Liver (tissue), 7 donors: ENCODE measurements at regions not wholly inside any gene's neighbourhood (a gene's known extent, or its start where the extent isn't known, plus 50 kb on each side); places are given as distances from the start of the nearest gene placed in this dataset.

Source experiments
- DNase-seq: peaks from one replicate; pipeline ENCODE4 v3.0.0-alpha.2; 2017; ENCODE audit warnings: low spot score
- H3K27ac ChIP-seq, 2 donors: one replicate each; pipeline ENCODE4 v1.7.0; 2013; ENCODE audit warnings: inconsistent platforms in 2 of 2, low read length in 2 of 2, control low read depth in 1 of 2, low read depth in 1 of 2, mild to moderate bottlenecking in 1 of 2
- H3K27me3 ChIP-seq, 4 donors: one replicate each; pipeline versions ENCODE4 v1.6.1 to v1.7.0; 2013; ENCODE audit warnings: low read length in 3 of 4, inconsistent platforms in 1 of 4, mild to moderate bottlenecking in 1 of 4, moderate library complexity in 1 of 4; ENCODE audit not compliant: control insufficient read depth in 4 of 4, insufficient read depth in 4 of 4
- H3K36me3 ChIP-seq, 4 donors: one replicate each; pipeline versions ENCODE4 v1.6.1 to v1.7.0; 2013; ENCODE audit warnings: low read length in 3 of 4, mild to moderate bottlenecking in 3 of 4, low read depth in 1 of 4, moderate library complexity in 1 of 4; ENCODE audit not compliant: control insufficient read depth in 4 of 4, insufficient read depth in 3 of 4
- H3K4me1 ChIP-seq, 4 donors: one replicate each; pipeline versions ENCODE4 v1.6.1 to v1.7.0; 2013; ENCODE audit warnings: low read length in 3 of 4, mild to moderate bottlenecking in 3 of 4, moderate library complexity in 1 of 4; ENCODE audit not compliant: control insufficient read depth in 4 of 4, insufficient read depth in 4 of 4
- H3K4me3 ChIP-seq, 3 donors: one replicate each; pipeline versions ENCODE4 v1.6.1 to v1.7.0; 2013; ENCODE audit warnings: low read length in 3 of 3, control low read depth in 1 of 3, low read depth in 1 of 3, mild to moderate bottlenecking in 1 of 3
- H3K9ac ChIP-seq, 2 donors: one replicate each; pipeline ENCODE4 v1.7.0; 2013; ENCODE audit warnings: low read length in 2 of 2, mild to moderate bottlenecking in 2 of 2, moderate library complexity in 2 of 2, control low read depth in 1 of 2, low read depth in 1 of 2
- H3K9me3 ChIP-seq, 4 donors: one replicate each; pipeline versions ENCODE4 v1.6.1 to v1.7.0; 2013; ENCODE audit warnings: low read length in 3 of 4; ENCODE audit not compliant: control insufficient read depth in 4 of 4
- FOXA1 ChIP-seq: IDR thresholded peaks from 2 replicates; pipeline ENCODE4 v1.6.1; 2016; ENCODE audit warnings: antibody characterized with exemption
- FOXA2 ChIP-seq: IDR thresholded peaks from 2 replicates; pipeline ENCODE4 v1.6.1; 2016; ENCODE audit warnings: antibody characterized with exemption
- HNF4A ChIP-seq, 2 donors: conservative IDR thresholded peaks; 2 replicates each; pipeline ENCODE4 v1.6.1; 2016; ENCODE audit warnings: antibody characterized with exemption in 2 of 2, mild to moderate bottlenecking in 2 of 2
- HNF4G ChIP-seq: IDR thresholded peaks from 2 replicates; pipeline ENCODE4 v1.6.1; 2016; ENCODE audit warnings: antibody characterized with exemption
- JUND ChIP-seq, 2 donors: IDR thresholded peaks; 2 replicates each; pipeline ENCODE4 v1.6.1; 2016; ENCODE audit warnings: antibody characterized with exemption in 2 of 2
- NR2F2 ChIP-seq: IDR thresholded peaks from 2 replicates; pipeline ENCODE4 v1.6.1; 2016; ENCODE audit warnings: antibody characterized with exemption
- RAD21 ChIP-seq, 2 donors: IDR thresholded peaks; 2 replicates each; pipeline ENCODE4 v1.6.1; 2016; ENCODE audit warnings: antibody characterized with exemption in 2 of 2, mild to moderate bottlenecking in 2 of 2
- REST ChIP-seq: IDR thresholded peaks from 2 replicates; pipeline ENCODE4 v1.6.1; 2016; ENCODE audit warnings: antibody characterized with exemption, mild to moderate bottlenecking
- RXRA ChIP-seq, 2 donors: IDR thresholded peaks; 2 replicates each; pipeline ENCODE4 v1.6.1; 2017 to 2018; ENCODE audit warnings: antibody characterized with exemption in 2 of 2, mild to moderate bottlenecking in 1 of 2
- SP1 ChIP-seq: IDR thresholded peaks from 2 replicates; pipeline ENCODE4 v1.6.1; 2018; ENCODE audit warnings: antibody characterized with exemption, mild to moderate bottlenecking
- TAF1 ChIP-seq: conservative IDR thresholded peaks from 2 replicates; pipeline ENCODE4 v1.6.1; 2016; ENCODE audit warnings: antibody characterized with exemption, mild to moderate bottlenecking
- YY1 ChIP-seq: IDR thresholded peaks from 2 replicates; pipeline ENCODE4 v1.6.1; 2016; ENCODE audit warnings: antibody characterized with exemption, mild to moderate bottlenecking
- WGBS: extraction: QIAGEN DNeasy Blood & Tissue Kit; methylation state at CpG from one replicate; pipeline ENCODE4 v1.1.7; 2013; 5-methylcytosine and 5-hydroxymethylcytosine counted together
- TF ChIP-seq, protein P1 (sequence below): IDR thresholded peaks from 2 replicates; pipeline ENCODE4 v1.6.1; 2016; ENCODE audit warnings: antibody characterized with exemption
- donor health status: healthy.
- donor health status: healthy.
- donor health status: healthy.
- donor health status: healthy.

- no peak for DNase-seq
- H3K27me3 ChIP-seq = no peaks in the 10 kb centered on the region
- H3K4me3 ChIP-seq = no peak overlapping the region
- no peaks in the 10 kb centered on the region for H3K36me3 ChIP-seq
- no peak overlapping the region for H3K27ac ChIP-seq
- TF ChIP-seq FOXA1 (no peak), HNF4A (conservative IDR thresholded peaks at IDR 0.05) (no peak), SP1 (no peak), YY1 (no peak), RAD21 (IDR thresholded peaks at IDR 0.05) (no peak), FOXA2 (no peak), NR2F2 (no peak)
- TF ChIP-seq, protein P1, sequence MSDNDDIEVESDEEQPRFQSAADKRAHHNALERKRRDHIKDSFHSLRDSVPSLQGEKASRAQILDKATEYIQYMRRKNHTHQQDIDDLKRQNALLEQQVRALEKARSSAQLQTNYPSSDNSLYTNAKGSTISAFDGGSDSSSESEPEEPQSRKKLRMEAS = no peak
- no peak overlapping the region for H3K9ac ChIP-seq
- 63% methylated on average over 4 of the region's 4 CpGs for WGBS
- no peaks in the 10 kb centered on the region for H3K9me3 ChIP-seq
- H3K4me1 ChIP-seq = no peaks in the 10 kb centered on the region
Observed at GRCh38 chr2:21655136-21655535, 531.4 kb downstream of the TDRD15 start.

DNA sequence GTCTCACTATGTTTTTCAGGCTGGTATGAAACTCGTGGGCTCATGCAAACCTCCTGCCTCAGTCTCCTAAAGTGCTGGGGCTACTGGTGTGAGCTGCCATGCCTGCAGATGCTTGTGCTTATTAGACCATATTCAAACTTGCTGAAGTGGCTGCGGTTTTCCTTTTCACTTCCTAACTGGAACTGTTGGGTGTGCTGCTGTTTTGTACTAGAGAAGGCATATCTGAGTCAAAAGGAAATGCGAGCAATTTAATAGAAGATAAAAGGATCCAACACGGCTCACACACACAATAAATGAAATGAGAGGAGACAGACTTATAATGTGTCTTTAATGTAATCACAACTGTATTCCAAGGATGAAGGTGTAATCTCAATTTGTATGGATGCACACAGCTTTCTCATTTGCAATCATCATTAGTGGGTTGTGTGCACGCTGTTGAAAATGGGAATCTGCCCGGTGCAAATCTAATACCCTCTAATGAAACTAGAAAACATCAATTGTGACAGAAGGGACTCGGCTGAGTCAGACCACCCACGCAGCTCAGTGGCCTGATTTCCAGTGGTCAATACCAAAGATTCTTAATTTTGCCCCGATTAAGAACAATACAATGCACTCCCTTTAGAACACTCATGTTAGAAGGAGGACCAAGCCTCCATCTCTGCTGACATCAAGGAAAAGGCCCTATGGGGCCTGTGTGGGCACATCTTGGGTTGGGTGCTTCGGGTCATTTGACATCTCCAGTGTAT is 532.7 kb downstream of the TDRD15 start:
- TF ChIP-seq RAD21 (IDR thresholded peaks at IDR 0.05) (peak in 1 of 2 donors; percentile 15), RXRA (IDR thresholded peaks at IDR 0.05) (no peak)
- no peak overlapping the region for H3K9ac ChIP-seq
- no peaks in the 10 kb centered on the region for H3K36me3 ChIP-seq
- no peaks in the 10 kb centered on the region for H3K9me3 ChIP-seq
- no peak overlapping the region for H3K27ac ChIP-seq
- no peak for DNase-seq
- H3K4me1 ChIP-seq = no peaks in the 10 kb centered on the region
- WGBS = 83% methylated on average over 10 of the region's 10 CpGs
- H3K4me3 ChIP-seq = no peak overlapping the region
- no peaks in the 10 kb centered on the region for H3K27me3 ChIP-seq

- Histone ChIP-seq H3K27ac (no peak overlapping the region), H3K9me3 (no peaks in the 10 kb centered on the region), H3K4me1 (no peaks in the 10 kb centered on the region), H3K4me3 (no peak overlapping the region), H3K36me3 (no peaks in the 10 kb centered on the region), H3K9ac (no peak overlapping the region), H3K27me3 (no peaks in the 10 kb centered on the region)
- no peak for DNase-seq
- TF ChIP-seq RAD21 (IDR thresholded peaks at IDR 0.05) (no peak), SP1 (no peak), RXRA (IDR thresholded peaks at IDR 0.05) (no peak), TAF1 (no peak), JUND (IDR thresholded peaks at IDR 0.05) (no peak), FOXA1 (no peak), HNF4G (no peak)
- 94% methylated on average over 2 of the region's 2 CpGs for WGBS
Observed at GRCh38 chr2:21657445-21657844, 533.7 kb downstream of the TDRD15 start.

DNA sequence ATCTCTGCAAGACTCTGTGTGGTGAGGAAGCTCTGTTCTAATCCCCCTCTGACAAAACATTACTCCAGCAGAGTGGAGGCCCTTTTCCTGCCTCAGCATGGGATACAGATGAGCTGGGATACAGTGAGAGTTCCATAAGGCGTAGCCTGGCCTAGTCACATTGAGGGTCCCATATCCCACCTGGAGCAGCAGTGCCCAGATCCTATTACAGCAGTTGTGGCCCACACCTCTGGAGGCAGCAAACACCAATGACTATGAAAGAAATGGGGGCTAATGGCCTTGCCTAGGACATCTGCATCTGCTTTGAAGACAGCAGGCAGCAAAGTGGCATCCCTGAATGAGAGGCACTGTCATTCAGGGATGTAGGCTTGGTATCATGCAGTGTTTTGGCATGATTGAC is 534.5 kb downstream of the TDRD15 start:
- Histone ChIP-seq H3K4me3 (no peak overlapping the region), H3K4me1 (no peaks in the 10 kb centered on the region), H3K9me3 (no peaks in the 10 kb centered on the region), H3K9ac (no peak overlapping the region), H3K27ac (no peak overlapping the region), H3K27me3 (no peaks in the 10 kb centered on the region), H3K36me3 (no peaks in the 10 kb centered on the region)
- WGBS = 88% methylated on average over 1 of the region's 1 CpG
- no peak for DNase-seq
- no peak for TF ChIP-seq REST
- no peak for TF ChIP-seq SP1
- no peak for TF ChIP-seq FOXA2
- no peak for TF ChIP-seq RAD21 (IDR thresholded peaks at IDR 0.05)
- TF ChIP-seq HNF4G = no peak
